Smooth muscle cell (in vitro differentiated cells): ENCODE measurements at regions not wholly inside any gene's neighbourhood (a gene's known extent, or its start where the extent isn't known, plus 50 kb on each side); places are given as distances from the start of the nearest gene placed in this dataset.

ENCODE experiments used
- DNase-seq: peaks from one replicate; lab custom pipeline; 2025; ENCODE audit not compliant: unreplicated experiment; lab: John Stamatoyannopoulos, UW
- H2AFZ ChIP-seq: fragments of 200-600 bp; sonication (generic); 2 replicates; pipeline ENCODE4 v1.6.0; 2016; ENCODE audit warnings: antibody characterized with exemption, low read depth, mild to moderate bottlenecking
- H3F3A ChIP-seq: fragments of 200-600 bp; sonication (generic); 2 replicates; pipeline ENCODE4 v1.6.0; 2017; ENCODE audit warnings: antibody characterized with exemption, low read depth
- H3K27ac ChIP-seq: fragments of 200-600 bp; sonication (generic); 2 replicates; pipeline ENCODE4 v1.5.1; 2016; ENCODE audit warnings: low read depth, mild to moderate bottlenecking
- H3K27me3 ChIP-seq: fragments of 200-600 bp; sonication (generic); 2 replicates; pipeline ENCODE4 v1.6.1; 2016; ENCODE audit warnings: low read depth, mild to moderate bottlenecking
- H3K36me3 ChIP-seq: fragments of 200-600 bp; sonication (generic); 2 replicates; pipeline ENCODE4 v1.5.1; 2016; ENCODE audit warnings: low read depth
- H3K4me1 ChIP-seq: fragments of 200-600 bp; sonication (generic); 2 replicates; pipeline ENCODE4 v1.5.1; 2016; ENCODE audit warnings: low read depth
- H3K4me2 ChIP-seq: fragments of 200-600 bp; sonication (generic); 2 replicates; pipeline ENCODE4 v1.6.0; 2016; ENCODE audit warnings: mild to moderate bottlenecking
- H3K4me3 ChIP-seq: fragments of 200-600 bp; sonication (generic); 2 replicates; pipeline ENCODE4 v1.5.1; 2016; ENCODE audit warnings: mild to moderate bottlenecking
- H3K79me2 ChIP-seq: fragments of 200-600 bp; sonication (generic); 2 replicates; pipeline ENCODE4 v1.6.0; 2016; ENCODE audit warnings: low read depth, mild to moderate bottlenecking
- H3K9ac ChIP-seq: fragments of 200-600 bp; sonication (generic); 2 replicates; pipeline ENCODE4 v1.6.0; 2016; ENCODE audit warnings: low read depth
- H3K9me3 ChIP-seq: fragments of 200-600 bp; sonication (generic); replicated peaks from 2 replicates; pipeline ENCODE4 v1.5.1; 2016; ENCODE audit warnings: low read depth
- H4K20me1 ChIP-seq: fragments of 200-600 bp; sonication (generic); 2 replicates; pipeline ENCODE4 v1.6.0; 2016; ENCODE audit warnings: low read depth
- CTCF ChIP-seq: fragments of 200-600 bp; sonication (generic); IDR thresholded peaks from 2 replicates; pipeline ENCODE4 v1.5.1; 2017; ENCODE audit warnings: borderline replicate concordance, mild to moderate bottlenecking, antibody characterized with exemption; ENCODE audit not compliant: insufficient read depth, poor library complexity, severe bottlenecking
- WGBS: methylation state at CpG from one replicate; pipeline ENCODE4 v1.1.7; 2016; ENCODE audit warnings: low lambda C conversion rate; 5-methylcytosine and 5-hydroxymethylcytosine counted together

GRCh38 chr14:100424504-100425428 lies 101.6 kb downstream of the SLC25A47 start:
- no peaks in the 10 kb centered on the region for H3F3A ChIP-seq
- no peak for TF ChIP-seq CTCF
- peaks cover 10% of the 10 kb centered on the region for H3K79me2 ChIP-seq
- H3K27ac ChIP-seq = no peak overlapping the region
- peaks cover 6% of the 10 kb centered on the region for H3K4me1 ChIP-seq
- no peaks in the 10 kb centered on the region for H3K36me3 ChIP-seq
- no peak overlapping the region for H3K4me2 ChIP-seq
- H2AFZ ChIP-seq = no peak overlapping the region
- 84% methylated on average over 6 of the region's 6 CpGs for WGBS
- no peaks in the 10 kb centered on the region for H3K27me3 ChIP-seq
- DNase-seq = no peak
- H3K4me3 ChIP-seq = no peak overlapping the region
- H3K9ac ChIP-seq = no peak overlapping the region
- H4K20me1 ChIP-seq = peaks cover 18% of the 10 kb centered on the region
- no peaks in the 10 kb centered on the region for H3K9me3 ChIP-seq

GRCh38 chr14:100425429-100425827 lies 102.3 kb downstream of the SLC25A47 start:
- H3K4me2 ChIP-seq = no peak overlapping the region
- no peak for DNase-seq
- H3K79me2 ChIP-seq = peaks cover 5% of the 10 kb centered on the region
- 49% methylated on average over 7 of the region's 7 CpGs for WGBS
- H3K4me3 ChIP-seq = no peak overlapping the region
- H3F3A ChIP-seq = no peaks in the 10 kb centered on the region
- no peaks in the 10 kb centered on the region for H3K27me3 ChIP-seq
- no peaks in the 10 kb centered on the region for H3K36me3 ChIP-seq
- no peak overlapping the region for H3K9ac ChIP-seq
- no peak overlapping the region for H2AFZ ChIP-seq
- no peak overlapping the region for H3K27ac ChIP-seq
- peaks cover 6% of the 10 kb centered on the region for H3K4me1 ChIP-seq
- H3K9me3 ChIP-seq = no peaks in the 10 kb centered on the region
- no peak for TF ChIP-seq CTCF
- H4K20me1 ChIP-seq = peaks cover 18% of the 10 kb centered on the region

GRCh38 chr14:100426314-100426713 lies 103.2 kb downstream of the SLC25A47 start:
- Histone ChIP-seq H3K4me3 (no peak overlapping the region), H2AFZ (no peak overlapping the region), H3K36me3 (no peaks in the 10 kb centered on the region), H3K4me1 (peaks cover 6% of the 10 kb centered on the region), H3K27me3 (no peaks in the 10 kb centered on the region), H4K20me1 (peaks cover 18% of the 10 kb centered on the region), H3K9me3 (no peaks in the 10 kb centered on the region), H3K27ac (no peak overlapping the region), H3K4me2 (no peak overlapping the region), H3K79me2 (peaks cover 5% of the 10 kb centered on the region), H3K9ac (no peak overlapping the region), H3F3A (no peaks in the 10 kb centered on the region)
- TF ChIP-seq CTCF = no peak
- DNase-seq = no peak
- 98% methylated on average over 12 of the region's 12 CpGs for WGBS
